CD4-positive, alpha-beta T cell treated with Interferon alpha-2 for 1 hour (primary cell): ENCODE measurements at regions not wholly inside any gene's neighbourhood (a gene's known extent, or its start where the extent isn't known, plus 50 kb on each side); places are given as distances from the start of the nearest gene placed in this dataset.

ENCODE experiments used
- DNase-seq, 2 donors: peaks; one replicate each; pipeline ENCODE4 v3.0.0-alpha.2; 2020 to 2022

DNA sequence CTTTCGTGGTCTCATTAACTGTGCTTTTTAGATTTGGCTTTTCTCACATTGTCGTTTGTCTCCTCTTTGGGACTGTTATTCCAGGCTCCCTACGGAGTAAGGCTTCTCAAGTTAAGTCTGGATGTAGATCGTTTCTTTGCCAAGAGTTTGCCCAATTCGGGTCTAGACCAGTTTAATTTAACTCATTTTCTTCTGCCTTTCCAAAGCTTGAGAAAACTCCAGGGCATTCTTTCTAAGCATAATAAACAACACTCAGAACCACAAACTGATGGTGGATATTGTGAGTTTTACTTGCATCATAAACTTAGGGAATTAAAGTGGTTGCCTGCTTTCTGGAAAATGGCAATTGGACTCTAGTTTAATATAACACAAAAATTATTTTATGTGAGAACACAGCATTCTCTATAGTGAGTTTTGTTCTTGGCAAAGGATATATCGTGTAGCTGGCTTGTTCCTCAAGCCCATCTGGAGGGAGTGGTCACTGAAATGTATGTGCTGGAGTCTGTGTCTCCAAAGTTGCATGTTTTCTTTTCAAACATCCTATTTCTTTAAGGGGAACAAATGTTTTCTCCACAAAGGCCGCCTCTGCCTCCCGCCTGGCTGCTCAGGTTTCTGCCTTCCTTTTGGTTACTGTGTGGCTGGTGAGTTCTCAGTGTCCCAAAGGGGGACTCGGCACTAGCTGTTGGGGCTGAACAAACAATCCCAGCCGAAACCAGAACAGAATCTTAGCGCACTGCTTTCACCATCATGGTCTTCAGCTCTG lies 211.3 kb upstream of the FBN2 start:
- DNase-seq = no peak

DNA sequence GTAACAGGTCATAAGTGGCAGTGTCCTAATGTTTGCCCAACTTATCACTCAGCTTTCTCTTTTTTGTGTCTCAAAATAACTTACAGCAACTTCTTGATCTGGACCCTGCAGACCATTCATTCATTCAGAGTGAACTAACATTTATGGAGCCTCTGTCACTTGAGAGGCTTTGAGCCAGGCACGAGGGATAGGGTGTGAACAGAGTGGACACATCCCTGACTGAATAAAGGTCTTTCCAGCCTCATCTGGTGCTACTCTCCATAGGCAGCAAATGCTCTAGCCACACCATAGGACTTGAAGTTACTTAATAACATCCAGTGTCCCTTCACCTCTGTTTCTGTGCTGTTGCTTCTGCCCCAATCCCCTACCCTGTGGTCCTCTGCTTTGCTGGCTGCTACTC lies 212.1 kb upstream of the FBN2 start:
- DNase-seq = no peak

DNA sequence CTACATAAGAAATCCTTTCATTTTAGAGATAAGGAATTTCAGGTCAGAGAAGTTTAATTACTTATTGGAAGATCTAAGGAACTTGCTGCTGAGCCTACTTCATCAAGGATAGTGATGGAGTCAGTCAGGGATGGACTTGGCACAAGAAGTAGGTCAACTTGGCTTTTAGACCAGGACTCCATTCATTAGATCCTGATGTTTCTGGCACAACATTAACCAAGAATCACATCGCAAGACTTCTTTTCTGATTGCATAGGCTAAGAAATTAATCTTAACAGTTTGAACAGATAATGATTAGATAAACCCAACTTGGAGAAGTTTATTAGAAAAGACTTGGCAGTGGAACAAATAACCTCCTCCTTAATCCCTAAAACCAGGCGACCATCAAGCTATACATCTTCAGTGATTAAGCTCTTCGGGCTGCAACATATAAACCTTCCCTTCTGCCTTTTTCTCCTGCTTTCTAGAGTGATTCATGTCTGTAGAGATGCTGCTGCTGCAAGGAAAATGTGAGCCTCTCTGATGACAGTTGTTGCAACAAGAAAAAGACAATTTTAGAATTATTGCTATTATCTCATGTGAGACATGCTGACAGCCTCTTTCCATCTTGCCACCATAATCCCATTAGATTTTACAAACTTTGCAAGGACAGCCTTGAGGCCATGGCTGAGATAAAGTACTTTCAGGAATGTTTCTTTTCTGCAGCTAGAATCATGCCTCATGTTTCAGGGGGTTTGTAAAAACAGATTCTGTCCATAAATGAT lies 207.9 kb upstream of the SLC27A6 start:
- DNase-seq = no peak

DNA sequence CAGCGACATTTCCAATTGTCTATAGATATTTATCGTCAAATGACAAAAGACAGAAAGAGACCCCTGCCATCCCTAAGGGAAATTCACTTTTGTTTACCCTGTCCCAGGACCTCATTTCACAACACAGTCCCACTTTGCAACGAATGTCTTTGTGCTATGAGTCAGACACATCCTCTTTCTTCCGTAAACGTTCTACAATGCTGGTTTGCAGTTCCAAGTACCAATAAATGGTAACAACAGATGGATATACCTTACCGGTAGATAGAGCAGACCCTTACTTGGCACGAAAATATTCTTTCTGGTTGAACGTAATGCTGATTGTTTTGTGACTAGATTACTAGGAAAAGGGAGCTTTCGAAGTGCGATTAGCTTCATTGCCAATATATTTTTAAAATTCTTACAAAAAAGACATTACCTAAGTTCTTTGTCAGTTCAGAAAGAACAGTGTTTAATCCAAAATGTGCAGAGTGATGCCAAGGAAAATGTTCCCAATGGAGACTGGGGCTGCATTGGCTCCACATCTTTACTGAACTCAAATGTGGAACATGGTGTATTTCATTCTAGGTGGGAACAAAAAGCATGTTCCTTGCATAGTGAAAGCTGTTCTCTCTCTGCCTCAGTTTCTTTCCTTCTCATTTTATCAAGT lies 202.5 kb upstream of the SLC27A6 start:
- no peak for DNase-seq

DNA sequence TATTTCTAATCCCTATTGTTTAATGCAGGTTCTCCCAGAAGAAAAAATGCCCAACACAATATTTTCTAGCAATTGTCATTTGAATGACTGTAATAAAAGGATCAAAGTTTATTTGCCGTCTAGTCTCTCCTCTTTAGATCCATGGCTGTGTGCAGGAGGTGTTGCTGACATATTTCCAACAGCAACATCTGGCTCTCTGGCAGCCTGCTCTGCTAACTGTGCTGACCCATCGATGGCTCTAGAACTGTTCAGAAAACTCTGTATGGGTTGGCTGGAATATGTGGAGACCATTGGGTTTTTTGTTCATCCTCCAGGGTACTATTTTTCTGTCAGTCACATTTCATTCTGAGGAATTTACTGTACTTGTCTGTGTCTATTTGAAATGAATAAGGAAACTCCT lies 202.0 kb upstream of the SLC27A6 start:
- no peak for DNase-seq

DNA sequence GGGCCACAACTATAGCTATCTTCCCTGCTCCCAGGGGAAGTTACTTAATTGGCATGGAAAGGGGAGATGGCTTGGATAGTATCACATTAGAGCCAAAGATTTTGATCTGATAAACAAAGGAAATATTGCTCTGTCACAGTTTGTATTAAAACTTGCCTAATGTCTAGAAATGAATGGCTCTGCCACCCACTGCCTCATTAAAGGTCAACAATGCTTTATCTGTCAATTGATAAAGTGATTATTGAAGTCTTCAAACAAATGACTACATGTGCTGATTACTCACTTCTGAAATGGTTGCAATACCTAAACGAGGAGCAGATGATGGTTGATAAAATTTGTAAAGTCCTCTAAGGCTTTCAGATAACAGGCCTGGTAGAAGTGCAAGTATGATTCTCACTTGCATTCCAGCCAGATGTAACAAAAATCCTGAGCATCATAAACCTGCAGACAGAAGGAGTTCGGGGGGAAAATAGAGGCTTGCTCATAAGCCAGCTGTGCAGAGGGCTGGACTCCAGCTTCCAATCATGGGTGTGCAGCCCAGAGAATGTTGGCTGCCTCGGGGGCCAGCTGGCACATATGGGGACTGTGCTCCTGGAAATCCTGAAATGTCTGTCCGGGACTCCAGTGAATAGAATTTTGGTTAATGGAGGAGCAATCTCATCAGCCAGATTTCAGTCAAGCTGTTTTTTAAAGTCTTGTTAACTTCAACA lies 200.5 kb upstream of the SLC27A6 start:
- no peak for DNase-seq

DNA sequence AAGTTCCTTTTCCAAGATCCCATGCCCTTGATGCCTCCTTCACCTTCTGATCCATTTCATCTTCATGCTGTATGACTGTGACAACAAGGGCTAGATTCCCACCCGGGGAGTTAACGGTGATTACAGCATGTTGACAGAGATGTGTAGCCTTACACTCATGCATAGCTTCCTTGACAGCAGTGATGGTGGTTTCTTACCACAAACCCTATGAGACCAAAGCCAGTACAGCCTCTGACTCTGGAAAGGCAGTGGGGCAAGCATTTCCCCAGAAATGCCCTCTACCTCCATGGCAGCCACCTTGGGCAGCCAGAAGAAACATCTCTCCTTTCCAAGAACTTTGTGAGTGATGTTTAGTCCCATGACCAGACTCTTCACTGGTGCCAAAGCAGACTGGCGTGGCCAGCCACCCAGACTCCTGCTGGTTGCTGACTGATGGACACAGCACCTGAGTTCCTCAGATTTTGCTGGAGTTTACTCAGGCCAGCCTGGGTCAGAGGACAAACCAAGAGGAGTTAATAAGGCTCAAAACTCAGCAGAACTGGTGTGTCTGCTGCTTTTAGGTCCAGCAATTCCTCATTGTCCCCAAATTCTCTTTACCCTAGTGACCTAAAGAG lies 199.7 kb upstream of the SLC27A6 start:
- no peak for DNase-seq

DNA sequence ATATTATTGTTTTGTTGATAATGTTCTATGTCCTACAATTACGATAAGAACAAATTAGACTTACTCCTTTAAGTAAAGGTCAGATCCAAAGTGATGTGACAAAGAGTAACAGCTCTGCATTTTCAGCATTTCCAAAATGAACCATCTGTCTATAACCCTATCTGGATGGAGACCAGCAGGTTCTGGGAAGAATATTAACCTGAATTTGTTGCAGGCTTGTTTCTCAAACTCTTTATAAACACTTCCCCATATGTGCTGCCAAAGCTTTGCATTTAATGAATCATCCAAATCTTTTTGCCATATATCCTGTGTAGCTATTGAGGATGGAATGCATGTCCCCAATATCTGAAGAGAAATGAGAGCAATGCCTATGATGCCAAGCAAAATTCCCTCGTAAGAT lies 198.9 kb upstream of the SLC27A6 start:
- DNase-seq = no peak

DNA sequence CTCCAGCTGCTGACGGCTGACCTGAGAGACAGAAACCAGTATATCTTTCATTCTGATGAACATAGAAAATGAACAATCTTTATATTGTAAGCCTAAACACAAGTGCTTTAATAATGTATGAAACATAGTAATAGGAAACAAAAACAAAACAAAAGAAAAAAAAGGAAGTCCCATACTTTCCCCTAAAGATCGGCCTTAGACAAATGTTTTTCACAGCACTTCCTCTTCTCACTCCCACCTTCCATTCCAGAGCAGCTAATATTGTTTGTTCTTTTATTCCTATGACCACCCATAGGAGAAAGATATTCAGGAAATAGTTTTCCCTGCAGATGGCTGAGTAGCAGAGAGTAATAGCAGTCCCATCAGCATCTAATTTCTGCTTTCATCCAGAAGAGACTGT lies 194.4 kb upstream of the SLC27A6 start:
- DNase-seq = no peak

DNA sequence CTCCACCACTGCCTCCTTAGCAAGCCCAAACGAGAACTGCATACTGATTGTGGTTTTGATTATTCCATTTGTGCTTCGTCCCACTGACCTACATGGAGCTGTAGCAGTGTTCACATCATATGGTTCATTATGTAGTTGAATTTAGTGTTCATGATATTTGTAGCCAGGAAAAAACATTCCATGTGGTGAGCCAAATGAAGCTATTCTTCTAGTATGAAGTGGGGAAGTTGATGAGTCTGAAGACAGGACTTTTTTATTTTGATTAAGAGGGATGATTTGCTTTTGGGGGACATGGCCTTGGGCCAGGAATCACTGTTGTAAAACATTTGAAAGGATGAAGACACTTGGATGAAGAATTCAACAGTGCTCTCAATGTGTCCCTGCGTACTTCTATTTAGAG lies 192.9 kb upstream of the SLC27A6 start:
- DNase-seq = no peak

DNA sequence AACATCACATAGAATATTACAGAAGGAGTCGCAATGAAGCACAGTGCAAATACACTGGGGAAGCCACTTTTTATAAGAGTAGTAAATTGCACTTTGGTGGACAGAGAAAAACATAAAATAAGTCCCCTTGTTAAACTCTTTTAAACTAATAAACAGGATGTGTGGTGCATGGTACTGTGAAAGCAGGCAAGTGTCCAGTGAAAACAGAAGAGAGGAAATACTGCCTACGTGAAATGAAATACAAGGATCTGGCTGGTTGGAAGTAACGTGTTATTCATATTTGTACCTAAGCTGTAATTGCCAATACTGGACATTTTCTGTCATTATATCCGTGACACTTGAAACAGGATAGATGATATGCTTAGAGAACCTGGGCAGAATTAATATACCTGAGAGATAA lies 191.9 kb upstream of the SLC27A6 start:
- DNase-seq = no peak

DNA sequence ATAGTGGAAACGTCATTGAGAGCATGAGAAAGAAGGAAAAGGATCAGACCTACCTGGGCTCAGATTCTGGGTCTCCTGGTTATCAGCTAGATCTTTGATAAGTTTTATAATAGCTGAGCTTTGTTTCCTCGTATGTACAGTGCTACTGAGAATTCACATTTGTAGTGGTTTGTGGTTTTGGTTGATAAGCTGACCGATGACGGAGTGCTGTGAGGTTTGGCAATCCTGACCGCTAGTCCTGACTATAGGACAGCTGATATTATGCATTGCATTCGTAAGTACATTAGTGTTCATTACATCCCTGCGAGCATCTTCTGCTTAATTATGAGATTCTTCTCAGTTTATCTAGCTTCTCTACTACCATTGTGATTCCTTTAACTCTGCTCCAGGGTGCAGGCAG lies 190.7 kb upstream of the SLC27A6 start:
- no peak for DNase-seq

DNA sequence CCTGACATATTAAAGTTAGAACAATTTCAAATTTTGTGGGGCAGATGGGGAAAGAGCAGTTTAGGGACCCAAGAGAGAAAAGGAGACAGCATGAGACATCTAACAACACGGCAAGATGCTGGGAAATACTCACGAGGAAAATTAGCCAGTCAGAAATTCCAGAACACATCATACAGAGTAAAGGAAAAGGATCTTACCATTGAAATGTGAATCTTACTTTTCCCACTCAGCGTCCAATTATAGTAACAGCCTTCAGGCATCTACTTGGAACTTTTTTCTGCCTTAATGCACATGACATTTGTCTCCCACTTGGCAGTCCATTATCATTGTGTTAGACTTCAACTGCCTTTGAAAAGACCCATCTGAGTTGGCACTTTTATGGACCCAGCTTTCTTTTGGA lies 189.7 kb upstream of the SLC27A6 start:
- DNase-seq = no peak

DNA sequence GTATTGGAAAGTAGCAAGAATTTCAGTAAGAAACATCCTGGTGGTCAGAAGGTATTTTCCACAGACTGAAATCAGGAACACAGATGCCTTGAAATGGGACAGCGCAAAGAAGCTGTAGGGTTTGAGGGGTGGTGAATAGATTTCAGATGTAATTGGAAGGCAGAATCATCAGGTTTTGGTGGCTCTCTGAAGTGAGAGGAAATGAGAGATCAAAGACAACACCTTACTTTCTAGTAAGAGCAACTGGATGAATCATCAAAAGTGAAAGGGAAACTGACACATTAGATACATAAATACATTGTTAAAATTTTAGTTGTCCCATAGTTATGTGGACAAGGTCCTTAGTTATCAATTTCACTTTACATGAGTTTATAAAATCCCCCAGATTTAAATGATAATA lies 188.2 kb upstream of the SLC27A6 start:
- DNase-seq = peak in 1 of 2 donors; percentile 33

DNA sequence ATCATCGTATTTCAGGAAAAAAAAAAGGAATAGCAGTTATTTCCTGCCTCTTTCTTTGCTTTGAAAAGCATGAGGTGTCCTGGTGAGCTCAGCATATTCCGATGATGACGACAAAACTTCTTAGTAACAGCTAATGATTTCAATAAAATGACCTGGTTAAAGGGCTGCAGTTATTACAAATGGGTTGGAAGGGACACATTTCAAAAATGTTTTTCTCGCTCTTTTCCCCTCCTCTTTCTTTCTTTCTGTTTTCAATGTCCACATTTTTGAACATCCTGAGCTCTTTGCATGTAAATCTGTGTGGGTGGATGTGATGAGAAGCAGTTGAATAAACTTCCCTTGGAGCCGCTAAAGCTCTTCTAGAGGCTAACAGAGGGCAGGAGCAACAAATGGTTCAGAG lies 186.8 kb upstream of the SLC27A6 start:
- no peak for DNase-seq

DNA sequence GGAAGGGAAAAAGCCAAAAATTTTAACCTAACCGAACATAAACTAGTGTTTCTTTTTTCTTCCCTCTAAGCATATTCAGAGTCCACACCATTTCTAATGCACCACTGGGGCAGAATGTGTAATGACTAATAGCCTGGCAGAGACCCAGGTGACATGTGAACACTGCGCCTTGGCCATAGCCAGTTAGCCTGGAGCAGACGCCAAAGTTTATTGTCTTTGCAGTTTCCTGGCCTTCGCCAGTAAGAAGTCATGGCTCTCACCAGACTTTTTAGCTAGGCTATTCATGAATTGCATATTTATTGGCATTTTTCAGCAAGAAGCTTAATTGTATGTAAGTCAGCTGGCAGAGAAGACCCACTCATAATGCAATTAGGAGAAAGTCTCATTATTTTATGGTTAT lies 182.8 kb upstream of the SLC27A6 start:
- DNase-seq = no peak

DNA sequence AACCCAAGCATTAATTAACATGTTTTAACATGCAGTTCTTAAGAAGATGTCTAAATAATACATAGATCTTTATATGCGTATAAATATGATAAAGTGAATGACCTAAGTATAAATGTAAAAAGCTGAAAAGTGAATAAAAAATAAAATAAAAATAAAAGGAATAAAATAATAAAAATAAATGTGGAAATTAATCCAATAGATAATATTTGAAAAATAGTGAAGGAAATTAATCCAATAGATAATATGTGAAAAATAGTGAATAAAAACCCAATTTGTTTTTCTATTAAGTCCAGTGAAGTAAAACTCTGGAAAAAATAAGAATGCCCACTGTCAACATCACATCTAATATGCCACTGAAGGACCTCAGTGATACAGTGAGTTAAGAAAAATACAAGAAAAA lies 180.6 kb upstream of the SLC27A6 start:
- DNase-seq = no peak

DNA sequence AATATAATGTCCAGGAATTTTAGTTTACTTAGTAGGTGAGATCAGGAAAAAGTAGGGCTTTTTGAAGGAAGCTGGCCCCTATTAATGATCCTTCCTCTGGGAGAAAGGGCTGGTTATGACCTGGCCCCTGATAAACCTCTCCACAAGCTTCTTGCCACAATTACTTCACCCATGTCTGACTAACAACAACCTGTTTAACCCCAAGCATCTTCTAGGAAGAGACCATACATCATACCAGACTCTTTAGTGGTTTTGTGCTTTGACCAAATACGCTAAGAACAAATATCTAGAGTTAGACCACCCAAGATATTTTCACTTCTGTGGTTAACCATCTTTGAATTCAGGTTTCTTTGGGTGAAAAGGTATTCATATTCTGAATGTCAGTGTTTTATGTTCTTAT lies 174.0 kb upstream of the SLC27A6 start:
- no peak for DNase-seq

DNA sequence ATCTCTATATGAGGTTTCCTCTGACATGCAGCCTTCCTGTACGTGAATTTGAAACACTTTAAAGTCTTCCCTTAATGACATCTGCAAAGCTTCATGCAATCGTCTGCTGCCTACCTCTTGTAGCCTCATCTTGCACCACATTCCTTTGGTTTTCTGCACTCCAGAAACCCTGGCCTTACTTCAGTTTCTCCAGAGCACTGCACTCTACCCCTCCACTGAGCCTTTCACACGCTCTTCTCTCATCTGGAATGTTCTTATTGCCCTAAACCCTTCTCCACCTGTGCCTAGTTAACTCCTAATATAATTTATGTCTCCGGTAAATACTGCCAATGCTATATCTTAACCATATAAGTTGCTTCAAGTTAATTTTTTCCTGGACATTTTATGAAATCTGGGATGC lies 168.8 kb upstream of the SLC27A6 start:
- DNase-seq = no peak

DNA sequence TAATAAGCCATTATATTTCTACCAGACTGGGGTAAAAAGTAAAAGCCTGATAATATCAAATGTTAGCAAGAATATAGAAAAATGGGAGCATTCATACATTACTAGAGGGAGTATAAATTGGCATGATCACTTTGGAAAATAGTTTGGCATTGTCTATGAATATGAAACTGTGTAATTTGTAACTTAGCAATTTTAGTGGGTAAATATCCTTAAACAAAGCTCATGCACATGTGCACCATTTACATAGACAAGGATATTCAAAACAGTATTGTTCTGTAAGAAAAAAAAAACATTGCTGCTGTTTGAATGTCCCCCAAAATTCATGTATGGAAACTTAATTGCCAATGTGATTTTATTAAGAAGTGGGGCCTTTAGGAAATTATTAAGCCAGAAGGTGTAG lies 166.4 kb upstream of the SLC27A6 start:
- DNase-seq = no peak

DNA sequence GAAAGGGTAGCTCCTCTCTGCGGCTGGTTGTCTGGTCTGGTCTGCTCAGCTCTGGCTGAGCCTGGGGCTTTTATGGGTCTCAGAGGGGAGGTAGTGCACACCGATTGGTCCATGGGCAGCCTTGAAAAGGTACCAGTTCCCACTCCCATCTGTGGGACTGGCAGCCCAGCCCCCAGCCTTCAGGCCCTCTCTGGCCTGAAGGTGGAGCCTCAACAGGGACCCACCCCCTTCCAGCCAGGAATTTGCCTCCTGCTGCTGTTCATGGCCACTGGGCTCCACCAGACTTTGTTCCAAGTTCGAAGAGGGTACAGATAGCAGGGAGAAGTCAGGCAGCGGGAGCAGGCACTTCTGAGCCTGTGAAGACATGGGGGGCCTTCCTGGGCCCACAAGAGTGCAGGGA lies 165.3 kb upstream of the SLC27A6 start:
- no peak for DNase-seq

DNA sequence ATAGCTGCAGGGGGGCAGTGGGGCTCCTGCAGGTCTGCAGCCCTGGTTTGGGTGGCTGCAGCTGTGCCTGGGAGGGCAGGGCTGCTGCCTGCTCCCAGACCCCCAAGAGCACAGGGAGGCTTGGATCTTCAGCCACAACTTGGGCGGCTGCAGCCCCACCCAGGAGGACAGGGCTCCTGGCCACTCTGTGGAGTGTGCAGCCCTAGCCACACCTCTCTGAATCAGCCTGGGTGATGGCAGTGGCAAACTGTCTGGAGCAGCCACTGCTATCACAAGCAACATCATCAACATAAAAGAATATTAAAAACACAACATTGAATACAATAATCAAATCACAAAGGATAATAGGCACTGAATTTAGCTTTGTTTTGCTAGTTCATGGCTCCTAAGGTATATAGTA lies 164.9 kb upstream of the SLC27A6 start:
- DNase-seq = no peak
